Liver (tissue), 8 donors: ENCODE measurements at regions not wholly inside any gene's neighbourhood (a gene's known extent, or its start where the extent isn't known, plus 50 kb on each side); places are given as distances from the start of the nearest gene placed in this dataset.

Source experiments
- DNase-seq: peaks from one replicate; pipeline ENCODE4 v3.0.0-alpha.2; 2017; ENCODE audit warnings: low spot score
- H3K27ac ChIP-seq, 2 donors: one replicate each; pipeline ENCODE4 v1.7.0; 2013; ENCODE audit warnings: inconsistent platforms in 2 of 2, low read length in 2 of 2, control low read depth in 1 of 2, low read depth in 1 of 2, mild to moderate bottlenecking in 1 of 2
- H3K27me3 ChIP-seq, 4 donors: one replicate each; pipeline versions ENCODE4 v1.6.1 to v1.7.0; 2013; ENCODE audit warnings: low read length in 3 of 4, inconsistent platforms in 1 of 4, mild to moderate bottlenecking in 1 of 4, moderate library complexity in 1 of 4; ENCODE audit not compliant: control insufficient read depth in 4 of 4, insufficient read depth in 4 of 4
- H3K36me3 ChIP-seq, 4 donors: one replicate each; pipeline versions ENCODE4 v1.6.1 to v1.7.0; 2013; ENCODE audit warnings: low read length in 3 of 4, mild to moderate bottlenecking in 3 of 4, low read depth in 1 of 4, moderate library complexity in 1 of 4; ENCODE audit not compliant: control insufficient read depth in 4 of 4, insufficient read depth in 3 of 4
- H3K4me1 ChIP-seq, 4 donors: one replicate each; pipeline versions ENCODE4 v1.6.1 to v1.7.0; 2013; ENCODE audit warnings: low read length in 3 of 4, mild to moderate bottlenecking in 3 of 4, moderate library complexity in 1 of 4; ENCODE audit not compliant: control insufficient read depth in 4 of 4, insufficient read depth in 4 of 4
- H3K4me3 ChIP-seq, 3 donors: one replicate each; pipeline versions ENCODE4 v1.6.1 to v1.7.0; 2013; ENCODE audit warnings: low read length in 3 of 3, control low read depth in 1 of 3, low read depth in 1 of 3, mild to moderate bottlenecking in 1 of 3
- H3K9ac ChIP-seq, 2 donors: one replicate each; pipeline ENCODE4 v1.7.0; 2013; ENCODE audit warnings: low read length in 2 of 2, mild to moderate bottlenecking in 2 of 2, moderate library complexity in 2 of 2, control low read depth in 1 of 2, low read depth in 1 of 2
- H3K9me3 ChIP-seq, 4 donors: one replicate each; pipeline versions ENCODE4 v1.6.1 to v1.7.0; 2013; ENCODE audit warnings: low read length in 3 of 4; ENCODE audit not compliant: control insufficient read depth in 4 of 4
- EGR1 ChIP-seq, 2 donors: IDR thresholded peaks; 2 replicates each; pipeline ENCODE4 v1.6.1; 2016 to 2018; ENCODE audit warnings: antibody characterized with exemption in 2 of 2, low read depth in 2 of 2
- FOXA1 ChIP-seq: IDR thresholded peaks from 2 replicates; pipeline ENCODE4 v1.6.1; 2016; ENCODE audit warnings: antibody characterized with exemption
- FOXA2 ChIP-seq: IDR thresholded peaks from 2 replicates; pipeline ENCODE4 v1.6.1; 2016; ENCODE audit warnings: antibody characterized with exemption
- GABPA ChIP-seq, 2 donors: IDR thresholded peaks in 1 of 2; conservative IDR thresholded peaks in 1 of 2; 2 replicates each; pipeline ENCODE4 v1.6.1; 2016; ENCODE audit warnings: antibody characterized with exemption in 2 of 2, mild to moderate bottlenecking in 1 of 2, moderate library complexity in 1 of 2
- HNF4A ChIP-seq, 2 donors: conservative IDR thresholded peaks; 2 replicates each; pipeline ENCODE4 v1.6.1; 2016; ENCODE audit warnings: antibody characterized with exemption in 2 of 2, mild to moderate bottlenecking in 2 of 2
- HNF4G ChIP-seq: IDR thresholded peaks from 2 replicates; pipeline ENCODE4 v1.6.1; 2016; ENCODE audit warnings: antibody characterized with exemption
- JUND ChIP-seq, 2 donors: IDR thresholded peaks; 2 replicates each; pipeline ENCODE4 v1.6.1; 2016; ENCODE audit warnings: antibody characterized with exemption in 2 of 2
- NR2F2 ChIP-seq: IDR thresholded peaks from 2 replicates; pipeline ENCODE4 v1.6.1; 2016; ENCODE audit warnings: antibody characterized with exemption
- RAD21 ChIP-seq, 2 donors: IDR thresholded peaks; 2 replicates each; pipeline ENCODE4 v1.6.1; 2016; ENCODE audit warnings: antibody characterized with exemption in 2 of 2, mild to moderate bottlenecking in 2 of 2
- RXRA ChIP-seq, 2 donors: IDR thresholded peaks; 2 replicates each; pipeline ENCODE4 v1.6.1; 2017 to 2018; ENCODE audit warnings: antibody characterized with exemption in 2 of 2, mild to moderate bottlenecking in 1 of 2
- SP1 ChIP-seq: IDR thresholded peaks from 2 replicates; pipeline ENCODE4 v1.6.1; 2018; ENCODE audit warnings: antibody characterized with exemption, mild to moderate bottlenecking
- TAF1 ChIP-seq: conservative IDR thresholded peaks from 2 replicates; pipeline ENCODE4 v1.6.1; 2016; ENCODE audit warnings: antibody characterized with exemption, mild to moderate bottlenecking
- YY1 ChIP-seq: IDR thresholded peaks from 2 replicates; pipeline ENCODE4 v1.6.1; 2016; ENCODE audit warnings: antibody characterized with exemption, mild to moderate bottlenecking
- WGBS: extraction: QIAGEN DNeasy Blood & Tissue Kit; methylation state at CpG from one replicate; pipeline ENCODE4 v1.1.7; 2013; 5-methylcytosine and 5-hydroxymethylcytosine counted together
- TF ChIP-seq, protein P1 (sequence below): IDR thresholded peaks from 2 replicates; pipeline ENCODE4 v1.6.1; 2016; ENCODE audit warnings: antibody characterized with exemption
- TF ChIP-seq, protein P2 (sequence below): IDR thresholded peaks from 2 replicates; pipeline ENCODE4 v1.6.1; 2016; ENCODE audit warnings: antibody characterized with exemption, mild to moderate bottlenecking
- TF ChIP-seq, protein P3 (sequence below): fragments of 150-350 bp; IDR thresholded peaks from 2 replicates; pipeline ENCODE4 v1.5.1; 2017; ENCODE audit warnings: improper control_type of control experiment, low read depth, low read length; ENCODE audit not compliant: missing input control
- TF ChIP-seq, protein P4 (sequence below): IDR thresholded peaks from 2 replicates; pipeline ENCODE4 v1.6.1; 2016; ENCODE audit warnings: antibody characterized with exemption
- TF ChIP-seq, protein P5 (sequence below): IDR thresholded peaks from 2 replicates; pipeline ENCODE4 v1.6.1; 2016; ENCODE audit warnings: antibody characterized with exemption
- donor health status: healthy.
- donor health status: healthy.
- donor health status: healthy.
- donor health status: healthy.
- donor health status: healthy.

DNA sequence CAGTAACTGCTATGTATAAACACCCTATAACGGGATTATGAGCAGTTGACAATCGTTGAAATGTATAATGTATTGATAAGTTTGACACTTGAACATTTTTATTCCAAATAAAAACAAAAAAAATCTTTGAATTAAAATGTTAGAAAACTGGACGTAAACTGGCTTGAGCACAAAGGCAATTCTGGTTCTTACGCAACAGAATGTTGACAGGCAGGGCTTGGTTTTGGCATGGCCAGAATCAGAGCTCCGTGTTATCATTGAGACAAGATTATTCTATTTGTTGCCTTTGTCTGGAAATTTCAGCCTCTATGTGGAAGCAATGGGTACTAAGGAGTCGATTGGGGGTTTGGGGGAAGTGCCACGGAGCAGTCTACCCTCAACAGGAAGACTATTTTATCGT lies 1028.6 kb upstream of the ZEB2 start:
- WGBS: 66% methylated on average over 8 of the region's 8 CpGs
- Histone ChIP-seq H3K27me3 (no peaks in the 10 kb centered on the region), H3K27ac (no peak overlapping the region), H3K4me3 (no peak overlapping the region), H3K4me1 (no peaks in the 10 kb centered on the region), H3K9ac (no peak overlapping the region), H3K9me3 (no peaks in the 10 kb centered on the region), H3K36me3 (no peaks in the 10 kb centered on the region)
- no peak for DNase-seq
- TF ChIP-seq RAD21 (IDR thresholded peaks at IDR 0.05) (no peak), JUND (IDR thresholded peaks at IDR 0.05) (no peak), NR2F2 (no peak), YY1 (no peak), FOXA2 (no peak), EGR1 (IDR thresholded peaks at IDR 0.05; ENCODE audit: low read depth in 2 of 2) (no peak), TAF1 (no peak), FOXA1 (no peak), GABPA (IDR thresholded peaks at IDR 0.05 in 1 of 2, conservative IDR thresholded peaks at IDR 0.05 in 1 of 2) (no peak), HNF4G (no peak), SP1 (no peak), RXRA (IDR thresholded peaks at IDR 0.05) (no peak)
- TF ChIP-seq, protein P1, sequence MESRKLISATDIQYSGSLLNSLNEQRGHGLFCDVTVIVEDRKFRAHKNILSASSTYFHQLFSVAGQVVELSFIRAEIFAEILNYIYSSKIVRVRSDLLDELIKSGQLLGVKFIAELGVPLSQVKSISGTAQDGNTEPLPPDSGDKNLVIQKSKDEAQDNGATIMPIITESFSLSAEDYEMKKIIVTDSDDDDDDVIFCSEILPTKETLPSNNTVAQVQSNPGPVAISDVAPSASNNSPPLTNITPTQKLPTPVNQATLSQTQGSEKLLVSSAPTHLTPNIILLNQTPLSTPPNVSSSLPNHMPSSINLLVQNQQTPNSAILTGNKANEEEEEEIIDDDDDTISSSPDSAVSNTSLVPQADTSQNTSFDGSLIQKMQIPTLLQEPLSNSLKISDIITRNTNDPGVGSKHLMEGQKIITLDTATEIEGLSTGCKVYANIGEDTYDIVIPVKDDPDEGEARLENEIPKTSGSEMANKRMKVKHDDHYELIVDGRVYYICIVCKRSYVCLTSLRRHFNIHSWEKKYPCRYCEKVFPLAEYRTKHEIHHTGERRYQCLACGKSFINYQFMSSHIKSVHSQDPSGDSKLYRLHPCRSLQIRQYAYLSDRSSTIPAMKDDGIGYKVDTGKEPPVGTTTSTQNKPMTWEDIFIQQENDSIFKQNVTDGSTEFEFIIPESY: no peak
- TF ChIP-seq, protein P2, sequence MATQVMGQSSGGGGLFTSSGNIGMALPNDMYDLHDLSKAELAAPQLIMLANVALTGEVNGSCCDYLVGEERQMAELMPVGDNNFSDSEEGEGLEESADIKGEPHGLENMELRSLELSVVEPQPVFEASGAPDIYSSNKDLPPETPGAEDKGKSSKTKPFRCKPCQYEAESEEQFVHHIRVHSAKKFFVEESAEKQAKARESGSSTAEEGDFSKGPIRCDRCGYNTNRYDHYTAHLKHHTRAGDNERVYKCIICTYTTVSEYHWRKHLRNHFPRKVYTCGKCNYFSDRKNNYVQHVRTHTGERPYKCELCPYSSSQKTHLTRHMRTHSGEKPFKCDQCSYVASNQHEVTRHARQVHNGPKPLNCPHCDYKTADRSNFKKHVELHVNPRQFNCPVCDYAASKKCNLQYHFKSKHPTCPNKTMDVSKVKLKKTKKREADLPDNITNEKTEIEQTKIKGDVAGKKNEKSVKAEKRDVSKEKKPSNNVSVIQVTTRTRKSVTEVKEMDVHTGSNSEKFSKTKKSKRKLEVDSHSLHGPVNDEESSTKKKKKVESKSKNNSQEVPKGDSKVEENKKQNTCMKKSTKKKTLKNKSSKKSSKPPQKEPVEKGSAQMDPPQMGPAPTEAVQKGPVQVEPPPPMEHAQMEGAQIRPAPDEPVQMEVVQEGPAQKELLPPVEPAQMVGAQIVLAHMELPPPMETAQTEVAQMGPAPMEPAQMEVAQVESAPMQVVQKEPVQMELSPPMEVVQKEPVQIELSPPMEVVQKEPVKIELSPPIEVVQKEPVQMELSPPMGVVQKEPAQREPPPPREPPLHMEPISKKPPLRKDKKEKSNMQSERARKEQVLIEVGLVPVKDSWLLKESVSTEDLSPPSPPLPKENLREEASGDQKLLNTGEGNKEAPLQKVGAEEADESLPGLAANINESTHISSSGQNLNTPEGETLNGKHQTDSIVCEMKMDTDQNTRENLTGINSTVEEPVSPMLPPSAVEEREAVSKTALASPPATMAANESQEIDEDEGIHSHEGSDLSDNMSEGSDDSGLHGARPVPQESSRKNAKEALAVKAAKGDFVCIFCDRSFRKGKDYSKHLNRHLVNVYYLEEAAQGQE: no peak
- TF ChIP-seq, protein P3, sequence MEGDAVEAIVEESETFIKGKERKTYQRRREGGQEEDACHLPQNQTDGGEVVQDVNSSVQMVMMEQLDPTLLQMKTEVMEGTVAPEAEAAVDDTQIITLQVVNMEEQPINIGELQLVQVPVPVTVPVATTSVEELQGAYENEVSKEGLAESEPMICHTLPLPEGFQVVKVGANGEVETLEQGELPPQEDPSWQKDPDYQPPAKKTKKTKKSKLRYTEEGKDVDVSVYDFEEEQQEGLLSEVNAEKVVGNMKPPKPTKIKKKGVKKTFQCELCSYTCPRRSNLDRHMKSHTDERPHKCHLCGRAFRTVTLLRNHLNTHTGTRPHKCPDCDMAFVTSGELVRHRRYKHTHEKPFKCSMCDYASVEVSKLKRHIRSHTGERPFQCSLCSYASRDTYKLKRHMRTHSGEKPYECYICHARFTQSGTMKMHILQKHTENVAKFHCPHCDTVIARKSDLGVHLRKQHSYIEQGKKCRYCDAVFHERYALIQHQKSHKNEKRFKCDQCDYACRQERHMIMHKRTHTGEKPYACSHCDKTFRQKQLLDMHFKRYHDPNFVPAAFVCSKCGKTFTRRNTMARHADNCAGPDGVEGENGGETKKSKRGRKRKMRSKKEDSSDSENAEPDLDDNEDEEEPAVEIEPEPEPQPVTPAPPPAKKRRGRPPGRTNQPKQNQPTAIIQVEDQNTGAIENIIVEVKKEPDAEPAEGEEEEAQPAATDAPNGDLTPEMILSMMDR: no peak
- TF ChIP-seq, protein P4, sequence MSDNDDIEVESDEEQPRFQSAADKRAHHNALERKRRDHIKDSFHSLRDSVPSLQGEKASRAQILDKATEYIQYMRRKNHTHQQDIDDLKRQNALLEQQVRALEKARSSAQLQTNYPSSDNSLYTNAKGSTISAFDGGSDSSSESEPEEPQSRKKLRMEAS: no peak
- TF ChIP-seq, protein P5, sequence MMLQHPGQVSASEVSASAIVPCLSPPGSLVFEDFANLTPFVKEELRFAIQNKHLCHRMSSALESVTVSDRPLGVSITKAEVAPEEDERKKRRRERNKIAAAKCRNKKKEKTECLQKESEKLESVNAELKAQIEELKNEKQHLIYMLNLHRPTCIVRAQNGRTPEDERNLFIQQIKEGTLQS: no peak

DNA sequence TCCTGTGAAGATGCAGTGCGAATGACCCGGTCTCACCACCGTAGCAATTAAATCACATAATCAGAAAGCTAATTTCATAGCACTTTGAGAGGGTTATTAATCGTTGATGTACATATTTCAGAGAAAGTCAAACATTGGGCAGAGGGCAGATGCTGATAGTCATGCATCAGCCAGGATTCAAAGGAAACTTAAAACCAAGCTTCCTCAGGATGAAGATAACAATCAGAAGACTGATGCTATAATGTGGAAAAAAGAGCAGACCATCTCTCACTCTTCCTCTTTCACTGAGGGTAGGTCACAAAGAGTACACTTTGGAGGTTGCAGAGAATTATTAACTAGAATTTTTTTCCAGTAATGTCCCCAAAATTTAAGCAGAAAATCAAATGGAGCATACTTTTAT lies 1027.7 kb upstream of the ZEB2 start:
- H3K9me3 ChIP-seq: no peaks in the 10 kb centered on the region
- TF ChIP-seq, protein P1: no peak
- no peak for TF ChIP-seq FOXA1
- TF ChIP-seq HNF4A (conservative IDR thresholded peaks at IDR 0.05): no peak
- TF ChIP-seq, protein P5: no peak
- TF ChIP-seq NR2F2: no peak
- no peak for TF ChIP-seq RAD21 (IDR thresholded peaks at IDR 0.05)
- TF ChIP-seq EGR1 (IDR thresholded peaks at IDR 0.05; ENCODE audit: low read depth in 2 of 2): no peak
- TF ChIP-seq YY1: no peak
- no peak for TF ChIP-seq JUND (IDR thresholded peaks at IDR 0.05)
- no peak for TF ChIP-seq SP1
- TF ChIP-seq RXRA (IDR thresholded peaks at IDR 0.05): no peak
- H3K9ac ChIP-seq: no peak overlapping the region
- H3K27me3 ChIP-seq: peaks cover 0 to 2% (median 0%) of the 10 kb centered on the region in 4 donors
- DNase-seq: no peak
- 72% methylated on average over 4 of the region's 4 CpGs for WGBS
- H3K4me1 ChIP-seq: no peaks in the 10 kb centered on the region
- H3K27ac ChIP-seq: no peak overlapping the region
- no peaks in the 10 kb centered on the region for H3K36me3 ChIP-seq
- no peak overlapping the region for H3K4me3 ChIP-seq
